ENCODE measurements at regions not wholly inside any gene's neighbourhood (a gene's known extent, or its start where the extent isn't known, plus 50 kb on each side); places are given as distances from the start of the nearest gene placed in this dataset.
"Not testable (repeated sequence)": the region's sequence is repeated elsewhere in the genome, so short reads cannot be mapped to it uniquely, and the experiment has no call there.

DNA sequence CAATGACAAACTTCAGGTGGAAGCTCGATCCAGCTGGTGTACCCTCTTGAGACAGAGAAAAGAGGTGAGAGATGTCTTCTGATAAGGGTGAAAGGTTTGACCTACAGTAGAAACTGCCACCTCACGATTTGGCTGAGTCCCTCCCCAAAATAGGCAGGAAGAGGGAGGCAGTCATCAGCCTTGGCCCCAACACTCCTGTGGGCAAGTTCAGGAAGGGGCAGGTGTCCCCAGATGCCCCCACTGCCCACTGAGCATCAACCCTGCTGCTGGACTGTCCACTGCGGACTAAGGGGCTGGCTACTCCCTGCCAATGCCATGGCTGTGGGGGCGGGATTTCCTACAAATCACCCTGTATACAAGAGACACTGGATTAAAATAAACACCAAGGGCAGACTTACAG is 441.4 kb downstream of the BUD13 start:
- H3K36me3 Mint-ChIP-seq (ENCODE audit: low read depth) = no peaks in the 10 kb centered on the region
- no peak overlapping the region for H3K27ac Mint-ChIP-seq
- H3K27me3 Mint-ChIP-seq = no peaks in the 10 kb centered on the region
- H3K4me3 Mint-ChIP-seq = no peak overlapping the region
- no peaks in the 10 kb centered on the region for H3K4me1 Mint-ChIP-seq
- DNase-seq = no peak
- CTCF ChIA-PET = interaction anchor here (0.8 kb wide), 1 partner anchor 10 kb away, joined by 3 read pairs; no protein-coding TSS in a partner anchor
- POLR2A ChIA-PET = no interaction called here
- no peaks in the 10 kb centered on the region for H3K9me3 Mint-ChIP-seq

DNA sequence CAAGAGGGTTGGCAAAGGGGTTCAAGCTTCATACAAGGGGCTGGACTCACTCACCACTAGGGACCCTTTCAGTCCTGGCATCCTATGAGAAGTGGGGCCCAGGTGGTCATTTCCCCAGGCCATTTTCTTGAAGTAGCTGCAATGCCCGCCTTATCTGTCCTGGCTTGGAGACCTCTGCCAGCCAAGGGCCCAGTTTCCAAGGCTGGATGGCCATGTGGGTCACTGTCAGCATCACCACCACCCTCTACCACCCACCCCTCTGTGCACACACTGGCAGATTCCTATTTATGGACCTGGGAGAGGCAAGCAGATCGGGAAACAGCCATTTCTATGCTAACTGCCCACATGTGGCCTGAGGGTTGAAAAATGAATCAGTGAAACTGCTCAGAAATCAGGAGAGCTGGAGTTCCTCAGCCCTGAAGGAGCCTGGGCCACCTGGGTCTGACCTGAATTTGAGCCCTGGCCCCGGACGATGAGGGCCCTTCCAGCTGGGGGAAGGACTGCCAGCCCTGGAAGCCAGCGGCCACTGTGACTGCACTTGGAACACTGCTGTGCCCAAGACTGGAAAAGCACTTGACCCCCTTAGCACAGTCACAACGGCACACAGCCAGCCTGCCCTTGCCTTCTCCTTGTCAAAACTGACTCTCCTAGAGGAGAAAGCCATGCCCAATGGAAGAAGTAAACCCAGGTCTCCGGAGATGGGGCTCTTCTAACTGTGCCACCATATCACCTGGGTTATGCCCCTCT is 442.2 kb downstream of the BUD13 start:
- Mint-ChIP-seq H3K4me3 (no peak overlapping the region), H3K27ac (no peak overlapping the region), H3K4me1 (no peaks in the 10 kb centered on the region), H3K9me3 (no peaks in the 10 kb centered on the region), H3K27me3 (no peaks in the 10 kb centered on the region), H3K36me3 (ENCODE audit: low read depth) (no peaks in the 10 kb centered on the region)
- ChIA-PET CTCF (no interaction called here), POLR2A (no interaction called here)
- no peak for DNase-seq

GRCh38 chr11:116329354-116330090 is 443.3 kb downstream of the BUD13 start:
- Mint-ChIP-seq H3K27me3 (no peaks in the 10 kb centered on the region), H3K36me3 (ENCODE audit: low read depth) (no peaks in the 10 kb centered on the region), H3K4me3 (no peak overlapping the region), H3K4me1 (no peaks in the 10 kb centered on the region), H3K27ac (no peak overlapping the region), H3K9me3 (no peaks in the 10 kb centered on the region)
- POLR2A ChIA-PET = no interaction called here
- CTCF ChIA-PET = no interaction called here
- no peak for DNase-seq

GRCh38 chr11:116328851-116329250 is 443.9 kb downstream of the BUD13 start:
- H3K36me3 Mint-ChIP-seq (ENCODE audit: low read depth) = no peaks in the 10 kb centered on the region
- no peaks in the 10 kb centered on the region for H3K27me3 Mint-ChIP-seq
- H3K4me3 Mint-ChIP-seq = no peak overlapping the region
- no peak for DNase-seq
- no peaks in the 10 kb centered on the region for H3K4me1 Mint-ChIP-seq
- CTCF ChIA-PET = no interaction called here
- H3K27ac Mint-ChIP-seq = no peak overlapping the region
- H3K9me3 Mint-ChIP-seq = no peaks in the 10 kb centered on the region
- POLR2A ChIA-PET = no interaction called here

DNA sequence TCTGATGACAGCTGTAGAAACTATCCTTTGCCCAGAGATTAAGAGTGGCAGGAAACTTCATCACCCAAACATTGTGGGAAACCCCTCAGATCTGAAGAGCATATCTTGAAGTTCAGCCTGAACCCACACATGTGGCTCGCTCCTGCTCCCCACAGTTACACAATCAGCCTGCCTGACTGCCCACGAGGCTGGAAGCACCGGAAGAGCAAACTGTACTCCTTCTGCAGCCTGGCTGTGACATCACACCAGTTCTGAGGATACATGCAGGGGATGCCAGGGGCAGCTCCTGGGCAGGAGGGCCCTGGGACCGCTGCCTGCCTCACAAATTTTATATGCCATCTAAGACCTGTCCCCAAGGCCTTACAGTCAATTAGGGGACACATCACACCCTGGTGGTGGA is 444.4 kb downstream of the BUD13 start:
- Mint-ChIP-seq H3K36me3 (ENCODE audit: low read depth) (no peaks in the 10 kb centered on the region), H3K4me1 (no peaks in the 10 kb centered on the region), H3K27me3 (no peaks in the 10 kb centered on the region), H3K27ac (no peak overlapping the region), H3K9me3 (no peaks in the 10 kb centered on the region), H3K4me3 (no peak overlapping the region)
- POLR2A ChIA-PET = no interaction called here
- DNase-seq = no peak
- CTCF ChIA-PET = no interaction called here

- H3K27ac Mint-ChIP-seq = no peak overlapping the region
- H3K4me3 Mint-ChIP-seq = no peak overlapping the region
- no peak for DNase-seq
- no peaks in the 10 kb centered on the region for H3K36me3 Mint-ChIP-seq (ENCODE audit: low read depth)
- H3K4me1 Mint-ChIP-seq = no peaks in the 10 kb centered on the region
- ChIA-PET CTCF (no interaction called here), POLR2A (no interaction called here)
- H3K27me3 Mint-ChIP-seq = no peaks in the 10 kb centered on the region
- H3K9me3 Mint-ChIP-seq = no peaks in the 10 kb centered on the region
Observed at GRCh38 chr11:116326146-116326545, 446.6 kb downstream of the BUD13 start.

DNA sequence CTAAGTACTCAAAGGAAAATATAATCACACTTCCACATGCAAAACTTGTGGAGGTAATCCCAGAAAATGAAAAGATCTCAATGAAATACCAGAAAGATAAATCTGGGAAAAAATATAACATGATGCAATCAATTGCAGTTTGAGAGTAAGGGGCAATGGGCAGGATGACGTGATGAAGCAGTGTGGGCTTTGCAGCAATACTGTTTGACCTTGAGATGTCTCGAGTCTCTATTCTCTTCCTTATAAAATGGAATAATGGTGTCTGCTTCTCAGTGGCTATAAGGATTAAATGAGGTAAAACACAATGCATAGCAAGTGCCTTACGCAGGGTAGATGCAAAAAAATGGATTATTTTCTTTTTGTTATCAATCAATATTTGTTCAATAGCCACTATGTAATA is 447.5 kb downstream of the BUD13 start:
- no peaks in the 10 kb centered on the region for H3K4me1 Mint-ChIP-seq
- no peak overlapping the region for H3K27ac Mint-ChIP-seq
- POLR2A ChIA-PET = no interaction called here
- DNase-seq = no peak
- no peaks in the 10 kb centered on the region for H3K9me3 Mint-ChIP-seq
- no peaks in the 10 kb centered on the region for H3K36me3 Mint-ChIP-seq (ENCODE audit: low read depth)
- H3K4me3 Mint-ChIP-seq = no peak overlapping the region
- H3K27me3 Mint-ChIP-seq = no peaks in the 10 kb centered on the region
- CTCF ChIA-PET = no interaction called here

GRCh38 chr11:116324077-116324476 is 448.7 kb downstream of the BUD13 start:
- H3K27me3 Mint-ChIP-seq; H3K36me3 Mint-ChIP-seq (ENCODE audit: low read depth); DNase-seq; CTCF ChIA-PET; POLR2A ChIA-PET; H3K9me3 Mint-ChIP-seq; H3K4me1 Mint-ChIP-seq; H3K4me3 Mint-ChIP-seq; H3K27ac Mint-ChIP-seq: not testable (repeated sequence)

DNA sequence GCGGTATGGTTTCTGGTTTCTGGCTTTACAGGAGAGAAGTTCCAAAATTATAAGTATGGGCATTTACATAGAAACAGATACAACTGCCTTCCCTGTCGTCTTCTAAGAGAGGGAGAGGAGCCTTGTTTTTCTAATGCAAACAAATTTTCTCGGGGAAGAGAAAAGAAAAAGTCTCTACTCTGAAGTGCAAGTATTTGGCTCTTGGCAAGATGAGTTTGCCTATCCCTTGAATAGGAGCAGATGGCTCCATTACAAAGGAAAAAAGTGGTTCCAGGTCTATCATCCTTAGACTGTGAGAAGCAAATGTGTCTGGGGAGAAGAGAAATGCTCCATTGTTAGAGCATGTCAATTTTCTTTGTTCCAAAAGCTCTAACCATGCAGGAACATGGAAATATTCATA is 455.6 kb downstream of the BUD13 start:
- no peak overlapping the region for H3K4me3 Mint-ChIP-seq
- DNase-seq = no peak
- H3K36me3 Mint-ChIP-seq (ENCODE audit: low read depth) = no peaks in the 10 kb centered on the region
- ChIA-PET POLR2A (no interaction called here), CTCF (no interaction called here)
- no peaks in the 10 kb centered on the region for H3K27me3 Mint-ChIP-seq
- H3K9me3 Mint-ChIP-seq = no peaks in the 10 kb centered on the region
- no peak overlapping the region for H3K27ac Mint-ChIP-seq
- H3K4me1 Mint-ChIP-seq = no peaks in the 10 kb centered on the region

DNA sequence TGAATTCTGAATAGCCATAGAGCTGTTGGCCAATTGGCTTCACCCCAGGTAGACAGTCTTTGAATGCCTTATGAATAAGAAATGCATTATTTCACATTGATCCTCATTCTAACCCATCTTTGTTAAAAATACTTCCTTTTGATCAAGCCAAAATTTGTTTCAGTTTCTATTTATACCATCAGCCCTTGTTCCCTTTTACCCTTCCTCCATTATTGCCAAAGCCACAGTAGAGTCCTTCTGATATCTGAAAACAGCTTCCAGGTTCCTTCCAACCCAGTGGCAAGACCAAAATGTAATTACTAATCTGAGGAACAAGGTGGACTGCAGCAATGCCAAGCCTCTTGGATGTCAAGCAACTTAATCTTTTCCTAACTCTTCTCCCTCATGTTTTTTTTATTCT is 458.8 kb downstream of the BUD13 start:
- Mint-ChIP-seq H3K27me3 (peaks cover 2% of the 10 kb centered on the region), H3K4me3 (no peak overlapping the region), H3K9me3 (no peaks in the 10 kb centered on the region), H3K36me3 (ENCODE audit: low read depth) (no peaks in the 10 kb centered on the region), H3K27ac (no peak overlapping the region), H3K4me1 (no peaks in the 10 kb centered on the region)
- DNase-seq = no peak
- POLR2A ChIA-PET = no interaction called here
- CTCF ChIA-PET = no interaction called here

DNA sequence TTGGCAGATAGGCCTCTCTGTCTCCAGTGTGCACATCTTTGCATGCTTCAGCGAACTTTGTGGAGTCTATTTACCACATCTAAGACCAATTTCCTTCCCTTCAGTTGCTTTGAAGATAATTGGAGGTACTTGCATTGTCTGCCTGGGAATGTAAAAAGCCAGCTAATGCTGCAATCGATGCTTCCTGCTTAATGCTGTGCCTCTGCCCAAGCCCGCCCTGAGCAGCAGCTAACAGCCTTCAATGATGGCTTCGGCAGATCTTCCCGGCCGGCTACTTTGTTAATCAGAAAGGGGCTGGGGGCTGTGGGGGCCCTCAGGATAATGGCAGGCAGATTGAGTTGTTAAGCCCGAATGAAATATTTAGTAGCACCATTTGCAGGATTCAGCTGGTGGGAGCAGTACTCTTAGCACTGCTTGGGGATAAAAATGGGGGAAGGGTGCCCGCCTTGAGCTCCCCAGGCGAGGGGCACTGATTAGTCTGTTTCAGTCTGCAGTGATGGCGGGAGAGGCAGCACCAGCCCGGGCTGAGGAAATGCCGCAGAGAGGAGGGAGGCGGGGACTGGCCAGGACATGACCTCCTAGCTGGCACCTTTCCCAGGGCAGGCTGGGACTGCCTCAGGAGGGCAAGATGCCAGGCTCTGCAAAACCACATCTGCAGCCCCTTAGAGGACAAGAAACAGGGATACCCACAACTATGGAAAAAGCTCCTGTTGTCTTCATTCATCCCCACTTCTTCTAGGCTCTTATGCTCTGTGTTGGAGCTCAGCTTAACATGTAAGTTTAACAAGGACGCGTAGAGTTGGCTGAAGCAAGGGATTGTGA is 460.0 kb downstream of the BUD13 start:
- Mint-ChIP-seq H3K4me3 (no peak overlapping the region), H3K4me1 (no peaks in the 10 kb centered on the region), H3K27ac (no peak overlapping the region), H3K36me3 (ENCODE audit: low read depth) (no peaks in the 10 kb centered on the region), H3K27me3 (peaks cover 2% of the 10 kb centered on the region), H3K9me3 (no peaks in the 10 kb centered on the region)
- CTCF ChIA-PET = interaction anchor here (0.6 kb wide), 1 partner anchor 1343 kb away, joined by 3 read pairs; no protein-coding TSS in a partner anchor
- POLR2A ChIA-PET = no interaction called here
- no peak for DNase-seq

- ChIA-PET POLR2A (no interaction called here), CTCF (no interaction called here)
- no peaks in the 10 kb centered on the region for H3K4me1 Mint-ChIP-seq
- no peak overlapping the region for H3K27ac Mint-ChIP-seq
- H3K36me3 Mint-ChIP-seq (ENCODE audit: low read depth) = no peaks in the 10 kb centered on the region
- H3K9me3 Mint-ChIP-seq = no peaks in the 10 kb centered on the region
- no peak for DNase-seq
- no peak overlapping the region for H3K4me3 Mint-ChIP-seq
- H3K27me3 Mint-ChIP-seq = peaks cover 2% of the 10 kb centered on the region
Observed at GRCh38 chr11:116311206-116311605, 461.6 kb downstream of the BUD13 start.

- H3K36me3 Mint-ChIP-seq (ENCODE audit: low read depth) = no peaks in the 10 kb centered on the region
- POLR2A ChIA-PET = no interaction called here
- no peaks in the 10 kb centered on the region for H3K9me3 Mint-ChIP-seq
- CTCF ChIA-PET = no interaction called here
- peaks cover 2% of the 10 kb centered on the region for H3K27me3 Mint-ChIP-seq
- no peak overlapping the region for H3K27ac Mint-ChIP-seq
- H3K4me3 Mint-ChIP-seq = no peak overlapping the region
- DNase-seq = no peak
- H3K4me1 Mint-ChIP-seq = no peaks in the 10 kb centered on the region
Observed at GRCh38 chr11:116310698-116311097, 462.1 kb downstream of the BUD13 start.

Data from activated CD4-positive, alpha-beta T cell treated with anti-CD3 and anti-CD28 coated beads, Interleukin-2, amount 10 ng/mL, durations not matched to agents 7 days and 5 days (primary cell).